ENCODE measurements at regions not wholly inside any gene's neighbourhood (a gene's known extent, or its start where the extent isn't known, plus 50 kb on each side); places are given as distances from the start of the nearest gene placed in this dataset.
"Not testable (repeated sequence)": the region's sequence is repeated elsewhere in the genome, so short reads cannot be mapped to it uniquely, and the experiment has no call there.

GRCh38 chr4:137733174-137734141, 201.2 kb upstream of the PCDH18 start:
- not testable (repeated sequence) for DNase-seq

- no peak for DNase-seq
Measured at GRCh38 chr4:137722910-137723309, 190.6 kb upstream of the PCDH18 start.

DNA sequence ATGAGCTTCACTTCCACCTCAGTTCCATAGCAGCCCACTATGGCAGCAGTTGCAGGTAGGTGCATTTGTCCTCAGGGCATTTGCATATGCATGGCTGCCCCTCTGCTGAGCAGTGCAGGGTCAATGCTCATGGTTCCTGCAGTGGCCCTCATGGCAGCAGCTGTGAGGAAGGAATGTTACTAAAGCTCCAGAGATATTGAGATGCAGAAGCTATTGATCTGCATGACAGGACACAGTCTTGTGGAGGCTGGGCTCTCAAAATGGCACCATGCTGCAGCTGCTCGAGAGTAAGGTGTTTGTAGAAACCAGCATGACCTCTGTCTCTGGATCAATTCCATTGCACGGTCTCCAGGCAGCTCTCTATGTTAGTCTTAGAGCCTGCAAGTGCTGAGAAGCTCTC, 179.2 kb upstream of the PCDH18 start:
- no peak for DNase-seq

DNA sequence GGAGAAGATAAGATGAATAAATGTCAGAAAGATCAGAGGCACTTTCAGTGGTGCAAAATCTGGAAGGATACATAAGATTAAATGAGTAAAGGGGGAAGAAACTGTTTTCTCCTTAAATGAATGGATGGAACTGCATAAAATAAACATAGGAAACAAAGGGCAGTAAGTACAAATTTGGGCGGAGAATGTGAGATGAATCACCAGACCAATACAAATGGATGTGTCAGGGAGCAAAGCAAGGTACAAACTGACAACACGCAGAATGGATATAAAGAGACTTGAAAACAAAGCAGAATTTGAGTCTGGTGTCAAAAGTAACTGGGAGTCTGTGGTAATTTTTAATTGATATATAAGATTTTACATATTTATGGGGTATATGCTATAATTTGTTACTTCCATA, 175.3 kb upstream of the PCDH18 start:
- no peak for DNase-seq

DNA sequence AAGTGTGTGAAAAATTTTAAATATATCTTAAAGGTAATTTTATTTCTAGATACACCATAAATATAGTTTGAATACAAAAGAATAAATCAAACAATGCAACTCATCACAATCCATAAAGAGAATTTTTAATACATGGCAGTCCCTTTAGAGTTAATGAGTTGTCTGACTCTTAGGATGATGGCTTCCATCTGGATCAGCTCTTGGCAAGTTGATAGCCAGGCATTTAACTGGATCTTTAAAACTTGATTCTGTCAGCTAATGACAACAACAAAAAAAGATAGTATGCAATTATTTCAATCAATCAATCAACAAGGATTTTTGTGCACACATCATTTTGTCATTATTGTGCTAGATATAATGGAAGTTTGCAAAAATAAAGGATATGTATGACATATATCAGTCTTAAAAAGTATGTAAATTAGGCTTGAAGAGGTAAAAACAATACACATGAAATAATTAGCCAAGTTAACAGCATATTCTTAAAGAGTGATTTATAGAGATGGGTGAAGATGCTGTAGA, 174.9 kb upstream of the PCDH18 start:
- DNase-seq = no peak

DNA sequence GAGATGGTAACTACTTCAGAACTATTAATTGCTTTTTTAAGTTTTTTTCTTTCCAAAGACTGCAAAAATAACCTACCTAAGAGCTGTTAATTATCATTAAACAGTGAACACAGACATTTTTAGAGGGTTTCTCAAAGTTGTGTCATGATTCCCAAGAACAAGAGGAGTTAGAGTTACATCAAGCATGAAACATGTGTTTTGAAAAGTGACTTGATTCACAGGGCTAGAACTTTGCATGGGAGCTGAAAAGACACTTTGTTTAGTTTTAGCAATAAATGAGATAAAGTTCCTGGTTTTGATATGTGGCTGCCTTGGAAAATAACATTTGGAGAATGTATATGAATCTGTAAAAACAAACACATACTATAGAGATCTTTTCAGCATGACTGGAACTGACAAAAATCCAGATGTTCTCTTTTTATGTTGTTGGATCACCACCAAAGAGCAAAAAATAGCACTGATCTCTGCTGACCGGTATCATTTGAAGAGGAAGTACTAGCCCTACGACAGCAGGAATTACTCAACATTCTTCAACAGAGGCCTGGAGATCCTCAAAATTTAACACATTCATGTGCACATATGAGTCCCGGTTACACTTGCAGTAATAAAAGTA, 173.0 kb upstream of the PCDH18 start:
- no peak for DNase-seq

DNA sequence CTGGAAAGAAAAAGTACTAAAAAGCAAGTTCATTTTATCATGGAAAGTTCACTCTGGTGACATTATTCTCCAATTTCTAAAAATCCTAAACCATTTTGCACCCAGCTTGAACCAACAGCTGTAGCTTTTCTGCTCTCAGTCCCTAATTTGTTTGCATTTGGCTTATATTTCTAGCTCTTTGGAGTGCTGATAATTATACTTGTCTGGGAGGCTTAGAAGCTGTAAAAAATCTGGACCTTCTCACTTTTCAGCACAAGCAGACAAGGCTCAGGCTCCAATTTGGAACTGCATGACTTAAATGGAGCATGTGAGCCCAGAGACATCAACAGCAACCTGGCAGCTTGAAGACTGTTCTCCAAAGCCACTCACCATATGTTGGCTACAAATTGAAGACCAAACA, 170.9 kb upstream of the PCDH18 start:
- no peak for DNase-seq

- DNase-seq = no peak
Measured at GRCh38 chr4:137702512-137702911, 170.2 kb upstream of the PCDH18 start.

DNA sequence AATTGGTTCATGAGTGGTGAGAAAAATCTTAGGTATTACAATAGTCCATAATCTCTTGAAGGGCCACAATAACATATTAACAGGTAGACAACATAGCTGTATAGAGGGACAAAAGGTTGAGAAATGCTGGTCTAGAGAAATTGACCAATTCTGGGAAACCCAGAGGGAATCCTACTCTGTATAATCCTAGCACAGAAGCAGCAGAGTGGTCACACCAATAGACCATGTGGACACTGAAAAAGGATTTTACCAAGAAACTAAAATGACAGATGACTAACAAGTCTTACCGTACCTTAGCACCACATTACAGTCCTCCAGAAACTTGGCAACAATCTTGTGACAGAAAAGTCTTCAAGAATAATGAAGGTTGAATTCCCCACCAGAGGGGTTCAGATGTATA, 169.1 kb upstream of the PCDH18 start:
- DNase-seq = no peak

DNA sequence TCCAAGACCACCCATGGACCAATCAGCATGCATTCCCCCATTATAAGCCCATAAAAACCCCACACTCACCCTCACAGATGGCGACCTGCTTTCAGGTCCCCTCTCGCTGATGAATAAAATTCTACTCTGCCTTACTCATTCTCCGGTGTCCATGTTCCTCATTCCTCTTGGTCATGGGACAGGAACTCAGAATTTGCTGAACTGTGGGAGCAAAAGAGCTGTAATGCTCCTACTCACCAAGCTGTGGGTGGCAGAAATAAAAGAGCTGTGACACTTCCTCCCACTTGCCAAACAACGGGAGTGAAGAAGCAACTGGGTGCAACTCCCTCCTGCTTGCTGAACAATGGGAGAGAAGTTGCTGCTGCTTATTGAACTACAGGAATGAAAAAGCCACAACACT, 168.5 kb upstream of the PCDH18 start:
- DNase-seq = no peak

GRCh38 chr4:137700072-137700471, 167.8 kb upstream of the PCDH18 start:
- no peak for DNase-seq

- DNase-seq = no peak
Measured at GRCh38 chr4:137694138-137694537, 161.8 kb upstream of the PCDH18 start.

- DNase-seq = no peak
Measured at GRCh38 chr4:137693641-137694040, 161.3 kb upstream of the PCDH18 start.

- no peak for DNase-seq
Measured at GRCh38 chr4:137692205-137692604, 159.9 kb upstream of the PCDH18 start.

GRCh38 chr4:137688651-137689050, 156.4 kb upstream of the PCDH18 start:
- DNase-seq = no peak

DNA sequence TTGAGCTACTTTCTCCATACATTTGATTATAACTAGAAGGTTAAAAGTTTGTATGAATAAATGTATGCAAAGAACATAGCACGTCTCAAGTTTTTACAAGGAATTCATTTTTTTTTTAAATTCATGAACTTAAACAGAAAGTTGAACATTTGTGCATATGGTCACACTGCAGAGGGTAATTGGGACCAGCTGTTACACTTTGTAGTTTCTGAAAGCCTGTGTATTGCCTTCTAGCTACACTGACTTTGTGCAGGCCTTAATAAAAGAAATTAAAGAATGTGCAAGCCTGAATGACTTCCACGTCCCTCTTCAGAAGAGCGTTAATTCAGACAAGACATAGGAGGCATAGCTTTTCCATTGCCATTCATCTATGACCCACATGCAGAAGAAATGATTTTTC, 153.1 kb upstream of the PCDH18 start:
- no peak for DNase-seq

DNA sequence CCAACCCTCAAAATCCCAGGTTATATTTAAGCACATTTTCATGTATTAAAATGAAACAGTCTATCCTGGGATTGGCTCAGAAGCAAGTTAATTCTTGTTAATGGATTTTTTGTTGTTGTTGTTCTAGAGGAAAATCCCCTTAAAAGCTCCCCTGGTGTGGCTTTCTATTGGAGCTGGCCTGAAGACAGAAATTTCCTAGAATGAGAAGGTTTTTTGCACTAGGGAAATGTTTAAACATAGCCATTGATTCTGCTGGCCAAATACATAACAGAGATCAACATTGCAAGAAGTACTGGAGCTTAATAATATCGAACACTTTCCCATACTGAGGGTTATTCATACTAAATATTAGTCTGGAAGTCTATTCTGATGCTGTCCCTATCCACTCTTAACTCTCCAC, 148.8 kb upstream of the PCDH18 start:
- DNase-seq = no peak

DNA sequence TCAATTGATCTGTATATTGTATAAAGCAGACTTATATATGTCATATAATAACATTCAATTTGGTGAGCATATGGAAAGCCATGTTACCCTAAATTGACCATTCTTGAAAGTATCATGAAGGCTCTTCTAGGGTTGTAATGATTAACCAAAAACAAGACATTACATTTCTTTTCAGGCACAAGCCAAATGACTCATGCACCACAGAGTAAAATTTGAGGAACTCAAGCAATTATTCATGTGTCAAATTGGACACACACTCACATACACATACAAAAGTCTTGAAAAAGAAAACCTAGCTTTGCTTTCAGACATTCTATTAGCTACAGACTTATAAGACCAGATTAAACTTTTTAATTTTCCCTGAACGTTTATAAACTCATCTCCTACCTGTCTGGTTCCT, 146.5 kb upstream of the PCDH18 start:
- DNase-seq = no peak

- DNase-seq = no peak
Measured at GRCh38 chr4:137677863-137678262, 145.6 kb upstream of the PCDH18 start.

DNA sequence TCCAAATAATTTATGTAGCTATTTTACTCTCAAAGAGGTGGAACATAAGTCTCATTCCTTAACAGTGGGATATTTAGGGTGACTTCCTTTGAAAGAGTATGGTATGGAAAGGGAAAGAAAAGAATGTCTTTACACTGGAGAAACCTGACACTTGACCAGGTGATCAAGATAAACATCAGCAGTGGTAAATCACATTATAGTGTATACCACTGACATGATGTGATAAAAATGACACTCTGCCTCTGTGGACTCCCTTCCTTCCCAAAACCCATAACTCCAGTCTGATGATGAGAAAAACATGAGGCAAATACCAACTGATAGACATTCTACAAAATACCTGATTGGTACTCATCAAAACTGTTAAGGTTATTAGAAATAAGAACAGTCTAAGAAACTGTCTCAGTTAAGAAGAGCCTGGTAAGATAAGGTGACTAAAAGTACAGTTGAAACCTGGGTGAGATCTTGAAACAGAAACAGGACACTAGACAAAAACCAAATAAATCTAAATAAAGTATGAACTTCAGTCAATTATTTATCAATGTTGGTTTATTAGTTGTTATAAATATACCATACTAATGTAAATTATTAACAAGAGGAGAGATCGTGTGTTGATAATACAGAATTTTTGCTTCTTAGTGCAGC, 144.2 kb upstream of the PCDH18 start:
- no peak for DNase-seq

DNA sequence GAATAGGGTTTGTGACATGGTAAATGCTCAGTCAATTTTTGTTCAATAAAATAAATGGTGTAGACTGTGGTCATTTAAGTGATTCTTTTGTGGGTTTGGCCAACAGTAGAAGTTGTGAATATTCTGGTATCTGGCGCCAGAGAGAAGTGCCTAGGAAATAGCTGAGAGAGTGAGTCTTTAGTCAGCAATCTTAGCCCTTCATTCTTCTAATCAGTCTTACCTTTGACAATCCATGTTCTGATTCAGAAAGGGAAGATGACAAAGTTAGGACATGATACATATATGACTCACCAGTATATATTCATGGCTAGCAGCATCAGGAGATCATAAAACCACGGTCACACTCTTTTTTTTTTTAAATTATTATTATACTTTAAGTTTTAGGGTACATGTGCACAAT, 141.8 kb upstream of the PCDH18 start:
- DNase-seq = no peak

GRCh38 chr4:137668885-137669545, 136.7 kb upstream of the PCDH18 start:
- DNase-seq = no peak

GRCh38 chr4:137664416-137664815, 132.1 kb upstream of the PCDH18 start:
- DNase-seq = no peak

All from GOT3 (cell line).